ENCODE measurements at regions not wholly inside any gene's neighbourhood (a gene's known extent, or its start where the extent isn't known, plus 50 kb on each side); places are given as distances from the start of the nearest gene placed in this dataset.
"Not testable (repeated sequence)": the region's sequence is repeated elsewhere in the genome, so short reads cannot be mapped to it uniquely, and the experiment has no call there.

DNA sequence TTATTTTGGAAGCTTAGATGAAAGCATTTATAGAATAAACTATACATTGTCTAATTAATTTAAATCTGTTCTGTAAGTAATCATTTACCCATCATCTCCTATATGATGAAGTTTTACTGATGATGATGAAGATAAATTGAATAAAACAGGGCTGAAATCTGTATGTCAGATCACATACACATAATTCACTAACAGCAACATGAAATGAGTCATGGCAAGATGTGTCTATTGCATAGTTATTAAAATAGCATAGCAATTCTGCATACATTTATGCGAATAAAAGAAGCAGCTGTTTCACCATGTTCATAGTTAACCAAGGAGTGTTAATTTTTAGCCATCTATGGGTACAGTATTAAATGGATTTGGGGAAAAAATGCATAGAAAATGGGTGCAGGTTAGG, 424.9 kb downstream of the LIG4 start:
- no peak for DNase-seq (ENCODE audit: low read depth)
- no peak overlapping the region for H3K4me3 ChIP-seq (ENCODE audit: low read depth, low read length)
- no peak for TF ChIP-seq CTCF (IDR thresholded peaks at IDR 0.05; ENCODE audit: low read depth, low read length, missing control alignments)
- in situ Hi-C loops (cut with HindIII; ENCODE audit: low sequenced_read_pairs) = no loop called here

GRCh38 chr13:107788464-107789165, 426.7 kb downstream of the LIG4 start:
- in situ Hi-C loops (cut with HindIII; ENCODE audit: low sequenced_read_pairs) = no loop called here
- no peak for TF ChIP-seq CTCF (IDR thresholded peaks at IDR 0.05; ENCODE audit: low read depth, low read length, missing control alignments)
- no peak overlapping the region for H3K4me3 ChIP-seq (ENCODE audit: low read depth, low read length)
- no peak for DNase-seq (ENCODE audit: low read depth)

DNA sequence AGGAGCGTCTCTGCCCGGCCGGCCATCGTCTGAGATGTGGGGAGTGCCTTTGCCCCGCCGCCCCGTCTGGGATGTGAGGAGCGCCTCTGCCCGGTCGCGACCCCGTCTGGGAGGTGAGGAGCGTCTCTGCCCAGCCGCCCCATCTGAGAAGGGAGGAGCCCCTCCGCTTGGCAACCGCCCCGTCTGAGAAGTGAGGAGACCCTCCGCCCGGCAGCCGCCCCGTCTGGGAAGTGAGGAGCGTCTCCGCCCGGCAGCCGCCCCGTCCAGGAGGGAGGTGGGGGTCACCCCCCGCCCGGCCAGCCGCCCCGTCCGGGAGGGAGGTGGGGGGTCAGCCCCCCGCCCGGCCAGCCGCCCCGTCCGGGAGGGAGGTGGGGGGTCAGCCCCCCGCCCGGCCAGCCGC, 432.7 kb downstream of the LIG4 start:
- in situ Hi-C loops (cut with HindIII; ENCODE audit: low sequenced_read_pairs); H3K4me3 ChIP-seq (ENCODE audit: low read depth, low read length); DNase-seq (ENCODE audit: low read depth): not testable (repeated sequence)

DNA sequence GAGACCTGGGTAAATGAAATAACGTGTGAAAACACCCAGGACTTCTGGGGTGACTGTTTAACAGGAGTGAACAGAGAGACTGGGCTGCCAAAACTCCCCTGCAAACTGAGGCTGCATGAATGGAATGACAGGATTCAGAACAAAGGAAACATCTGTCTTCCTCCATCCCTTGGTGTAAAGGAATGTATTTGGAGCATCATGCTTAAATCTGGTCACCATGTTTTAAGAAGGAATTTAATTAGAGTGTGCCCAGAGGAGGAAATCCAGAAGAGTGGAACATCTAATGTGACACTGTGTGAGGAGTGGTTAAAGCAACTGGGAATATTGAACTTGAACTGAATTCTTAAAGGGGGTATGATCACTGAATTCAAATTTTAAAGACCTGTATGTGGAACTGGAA, 437.2 kb downstream of the LIG4 start:
- no peak for DNase-seq (ENCODE audit: low read depth)
- in situ Hi-C loops (cut with HindIII; ENCODE audit: low sequenced_read_pairs) = no loop called here
- no peak overlapping the region for H3K4me3 ChIP-seq (ENCODE audit: low read depth, low read length)
- no peak for TF ChIP-seq CTCF (IDR thresholded peaks at IDR 0.05; ENCODE audit: low read depth, low read length, missing control alignments)

DNA sequence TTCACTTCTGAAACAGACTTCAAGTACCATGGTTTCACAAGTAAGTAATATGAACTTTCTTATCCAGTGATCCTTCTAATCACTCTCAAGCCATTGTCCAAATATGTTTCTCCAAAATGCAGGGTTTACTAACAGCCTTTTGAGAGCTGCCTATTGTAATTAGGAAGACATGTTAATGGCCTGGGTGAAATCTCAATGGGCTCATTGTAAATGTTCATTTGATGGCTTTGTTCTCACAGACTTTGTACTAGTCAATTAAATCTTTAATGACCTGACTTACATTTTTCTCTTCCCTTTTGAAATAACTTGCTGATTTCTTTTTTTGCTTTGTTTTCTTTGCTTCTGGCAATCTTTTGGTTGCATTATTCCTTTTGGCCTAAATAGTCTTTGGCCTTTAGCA, 444.8 kb downstream of the LIG4 start:
- no peak for DNase-seq (ENCODE audit: low read depth)
- no peak overlapping the region for H3K4me3 ChIP-seq (ENCODE audit: low read depth, low read length)
- in situ Hi-C loops (cut with HindIII; ENCODE audit: low sequenced_read_pairs) = no loop called here
- no peak for TF ChIP-seq CTCF (IDR thresholded peaks at IDR 0.05; ENCODE audit: low read depth, low read length, missing control alignments)

GRCh38 chr13:107767119-107767518, 448.2 kb downstream of the LIG4 start:
- in situ Hi-C loops (cut with HindIII; ENCODE audit: low sequenced_read_pairs) = no loop called here
- no peak for DNase-seq (ENCODE audit: low read depth)
- H3K4me3 ChIP-seq (ENCODE audit: low read depth, low read length) = no peak overlapping the region
- no peak for TF ChIP-seq CTCF (IDR thresholded peaks at IDR 0.05; ENCODE audit: low read depth, low read length, missing control alignments)

DNA sequence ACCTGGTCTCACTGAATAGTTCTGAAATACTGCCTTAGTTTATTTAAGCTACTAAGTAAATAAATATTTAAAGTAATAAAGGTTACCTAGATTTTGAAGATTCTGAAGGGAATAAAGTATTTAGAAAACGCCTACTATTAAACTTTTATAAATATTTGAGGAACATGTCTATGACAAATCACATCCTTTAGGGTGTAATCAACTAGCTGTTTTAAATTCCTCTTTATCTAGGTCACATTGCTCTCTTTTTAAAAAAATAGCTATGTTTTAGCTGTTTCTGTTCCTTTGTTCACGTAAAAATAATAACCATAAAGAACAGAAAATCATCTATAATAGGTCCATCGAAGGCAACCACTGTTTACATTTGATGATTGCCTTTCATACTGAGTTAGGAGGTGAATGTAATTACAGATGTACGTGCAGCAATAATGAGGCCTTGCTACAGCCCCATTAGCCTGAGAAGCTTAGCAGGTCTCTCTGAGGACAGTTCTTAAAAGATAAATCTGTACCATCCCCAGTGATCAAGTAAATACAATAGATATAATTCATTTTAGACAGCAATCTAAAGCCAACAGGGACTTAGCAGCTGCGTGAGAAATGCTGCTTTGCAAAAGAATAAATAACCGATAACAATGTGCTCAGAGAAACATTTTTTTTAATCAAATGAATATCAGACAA, 449.5 kb downstream of the LIG4 start:
- TF ChIP-seq CTCF (IDR thresholded peaks at IDR 0.05; ENCODE audit: low read depth, low read length, missing control alignments) = no peak
- in situ Hi-C loops (cut with HindIII; ENCODE audit: low sequenced_read_pairs) = no loop called here
- DNase-seq (ENCODE audit: low read depth) = no peak
- no peak overlapping the region for H3K4me3 ChIP-seq (ENCODE audit: low read depth, low read length)

Measured in astrocyte of the cerebellum (primary cell).